Endothelial cell of umbilical vein (primary cell): ENCODE measurements at regions not wholly inside any gene's neighbourhood (a gene's known extent, or its start where the extent isn't known, plus 50 kb on each side); places are given as distances from the start of the nearest gene placed in this dataset.

Experiments used
- BruUV-seq: library from RNA; stranded (reverse); fragments of 400-500 nt; replicated peaks from 2 replicates; lab custom pipeline; 2021; lab: Mats Ljungman, UMichigan
- CTCF ChIA-PET: fragments of 300-600, 350-600 bp; sonication (Branson Sonifier 250); formaldehyde crosslinking; loops from one replicate; lab custom pipeline; 2021; ENCODE audit warnings: antibody characterized with exemption, inconsistent platforms; lab: Charles Lee
- POLR2A ChIA-PET: fragments of 300-600, 350-600 bp; sonication (Branson Sonifier 250); formaldehyde crosslinking; loops from one replicate; lab custom pipeline; 2021; ENCODE audit warnings: antibody characterized with exemption, inconsistent platforms; lab: Charles Lee
- DNase-seq: peaks from one replicate; pipeline ENCODE4 v3.0.0-alpha.2; 2011; ENCODE audit warnings: low read depth, low spot score
- FAIRE-seq: peaks from 2 replicates; lab custom pipeline; 2011; peaks lifted over from hg19 to GRCh38; lab: Jason Lieb, UNC
- H2AFZ ChIP-seq: 2 replicates; pipeline ENCODE4 v1.6.0; 2012; ENCODE audit warnings: low read depth, low read length, control low read depth, inconsistent platforms
- H3K27ac ChIP-seq: 2 replicates; pipeline ENCODE4 v1.5.1; 2011; ENCODE audit warnings: low read depth, mild to moderate bottlenecking, control low read depth, low read length, moderate library complexity; ENCODE audit not compliant: insufficient read depth
- H3K27me3 ChIP-seq, 2 experiments: 2 replicates each; pipeline versions ENCODE4 v1.6.0 to v1.6.1; 2011; ENCODE audit warnings: low read length in 2 of 2, mixed read lengths in 1 of 2; ENCODE audit not compliant: control insufficient read depth in 2 of 2, insufficient read depth in 2 of 2
- H3K36me3 ChIP-seq, 2 experiments: 2 replicates in 1 of 2; 3 replicates in 1 of 2; pipeline ENCODE4 v1.5.1; 2011; ENCODE audit warnings: low read length in 2 of 2, mild to moderate bottlenecking in 1 of 2, moderate library complexity in 1 of 2; ENCODE audit not compliant: control insufficient read depth in 2 of 2, insufficient read depth in 2 of 2; ENCODE audit errors: extremely low read depth in 1 of 2
- H3K4me1 ChIP-seq: 3 replicates; pipeline ENCODE4 v1.5.1; 2011; ENCODE audit warnings: mild to moderate bottlenecking, low read length; ENCODE audit not compliant: control insufficient read depth, insufficient read depth; ENCODE audit errors: extremely low read depth
- H3K4me2 ChIP-seq: 2 replicates; pipeline ENCODE4 v1.6.1; 2011; ENCODE audit warnings: low read length, control low read depth, mixed read lengths; ENCODE audit not compliant: insufficient read depth
- H3K4me3 ChIP-seq, 3 experiments: fragments of 200-600 bp in 1 of 3; sonication (generic), shearing (Covaris generic) in 1 of 3; replicated peaks in 1 of 3; 2 replicates each; pipeline ENCODE4 v1.5.1; 2011 to 2016; ENCODE audit warnings: control low read depth in 3 of 3, low read length in 3 of 3, mild to moderate bottlenecking in 2 of 3, inconsistent platforms in 1 of 3, low read depth in 1 of 3, moderate library complexity in 1 of 3; ENCODE audit not compliant: insufficient read depth in 1 of 3
- H3K79me2 ChIP-seq: 2 replicates; pipeline ENCODE4 v1.6.0; 2012; ENCODE audit warnings: low read length, inconsistent platforms; ENCODE audit not compliant: control insufficient read depth, insufficient read depth
- H3K9ac ChIP-seq: replicated peaks from 2 replicates; pipeline ENCODE3; 2011; ENCODE audit warnings: low read length, control low read depth; ENCODE audit not compliant: insufficient read depth; ENCODE audit errors: extremely low read depth
- H3K9me1 ChIP-seq: replicated peaks from 3 replicates; pipeline ENCODE4 v1.6.0; 2011; ENCODE audit warnings: mild to moderate bottlenecking, low read length; ENCODE audit not compliant: control insufficient read depth, insufficient read depth; ENCODE audit errors: extremely low read depth
- H3K9me3 ChIP-seq: replicated peaks from 2 replicates; pipeline ENCODE4 v1.5.1; 2012; ENCODE audit warnings: low read length, inconsistent platforms; ENCODE audit not compliant: control insufficient read depth, insufficient read depth
- H4K20me1 ChIP-seq: replicated peaks from 2 replicates; pipeline ENCODE3; 2011; ENCODE audit warnings: mild to moderate bottlenecking, low read length; ENCODE audit not compliant: control insufficient read depth, insufficient read depth; ENCODE audit errors: extremely low read depth
- CTCF ChIP-seq, 2 donors: IDR thresholded peaks; 1 replicate in 1 of 2; 2 replicates in 1 of 2; pipeline ENCODE4 v1.5.1; 2011; ENCODE audit warnings: low read length in 2 of 2, mild to moderate bottlenecking in 2 of 2, moderate library complexity in 2 of 2, control low read depth in 1 of 2, inconsistent platforms in 1 of 2, low read depth in 1 of 2; ENCODE audit not compliant: insufficient read depth in 1 of 2; ENCODE audit errors: extremely low read depth in 1 of 2
- EZH2 ChIP-seq: IDR thresholded peaks from 2 replicates; pipeline ENCODE4 v1.6.1; 2012; ENCODE audit warnings: borderline replicate concordance, low read depth, mild to moderate bottlenecking, moderate library complexity, low read length, inconsistent platforms; ENCODE audit not compliant: severe bottlenecking
- FOS ChIP-seq: IDR thresholded peaks from 2 replicates; pipeline ENCODE4 v1.6.1; 2011; ENCODE audit warnings: mild to moderate bottlenecking, low read length, moderate library complexity, borderline replicate concordance; ENCODE audit not compliant: insufficient read depth
- GATA2 ChIP-seq: IDR thresholded peaks from 2 replicates; pipeline ENCODE4 v1.7.0; 2011; ENCODE audit warnings: low read depth, mild to moderate bottlenecking, moderate library complexity, mixed read lengths, low read length; ENCODE audit not compliant: insufficient read length, insufficient read depth
- JUN ChIP-seq: IDR thresholded peaks from 2 replicates; pipeline ENCODE4 v1.6.1; 2011; ENCODE audit warnings: borderline replicate concordance, low read depth; ENCODE audit not compliant: insufficient read length, insufficient read depth
- MAX ChIP-seq: IDR thresholded peaks from 2 replicates; pipeline ENCODE4 v1.6.1; 2011; ENCODE audit not compliant: insufficient read depth, insufficient read length
- MYC ChIP-seq: IDR thresholded peaks from one replicate; pipeline ENCODE4 v1.6.1; 2011; ENCODE audit warnings: mild to moderate bottlenecking, low read depth, low read length
- POLR2A ChIP-seq: IDR thresholded peaks from 2 replicates; pipeline ENCODE4 v1.6.1; 2012; ENCODE audit warnings: low read depth, mild to moderate bottlenecking, control low read depth, low read length
- POLR2AphosphoS5 ChIP-seq: IDR thresholded peaks from 2 replicates; pipeline ENCODE4 v1.6.1; 2012; ENCODE audit warnings: low read depth, mild to moderate bottlenecking, control low read depth, low read length, moderate library complexity; ENCODE audit not compliant: insufficient read depth
- dilution Hi-C: fragments of 300-500 bp; cut with MboI; formaldehyde crosslinking; loops from one replicate; pipeline ENCODE4 v1.15.0; 2019; ENCODE audit warnings: low sequenced_read_pairs; ENCODE audit not compliant: extremely low pct_ligation_motif_present
- intact Hi-C: fragments of 100-400 bp; cut with micrococcal nuclease; formaldehyde crosslinking; loops from one replicate; pipeline ENCODE4 v1.10.0; 2022

- TF ChIP-seq GATA2 (no peak), EZH2 (no peak), POLR2A (no peak), POLR2AphosphoS5 (no peak), JUN (no peak), FOS (no peak), MAX (no peak), MYC (no peak)
- Histone ChIP-seq H3K27me3 (no peaks in the 10 kb centered on the region), H3K79me2 (no peaks in the 10 kb centered on the region), H4K20me1 (no peaks in the 10 kb centered on the region), H3K9me3 (no peaks in the 10 kb centered on the region), H3K27ac (no peak overlapping the region), H2AFZ (no peak overlapping the region), H3K4me3 (no peak overlapping the region), H3K4me2 (no peak overlapping the region), H3K9me1 (no peaks in the 10 kb centered on the region), H3K4me1 (no peaks in the 10 kb centered on the region), H3K36me3 (no peaks in the 10 kb centered on the region), H3K9ac (no peak overlapping the region)
- FAIRE-seq (no peak), DNase-seq (peak; percentile 7)
- CTCF ChIA-PET = no interaction called here
- dilution Hi-C loops = no loop called here
- intact Hi-C loops = no loop called here
- BruUV-seq = no TSS peak
- POLR2A ChIA-PET = no interaction called here
Measured at GRCh38 chr3:110774496-110775265, 296.9 kb upstream of the NECTIN3 start.

- BruUV-seq = no TSS peak
- H3K27ac ChIP-seq = no peak overlapping the region
- H3K79me2 ChIP-seq = no peaks in the 10 kb centered on the region
- TF ChIP-seq GATA2 (no peak), JUN (no peak), MYC (no peak), POLR2A (no peak), POLR2AphosphoS5 (no peak), MAX (no peak), FOS (no peak), CTCF (IDR thresholded peaks at IDR 0.05; ENCODE audit: extremely low read depth in 1 of 2, insufficient read depth in 1 of 2, low read depth in 1 of 2, low read length in 2 of 2) (no peak), EZH2 (no peak)
- no peaks in the 10 kb centered on the region for H3K27me3 ChIP-seq
- no peak overlapping the region for H3K9ac ChIP-seq
- no peak overlapping the region for H3K4me2 ChIP-seq
- ChIA-PET POLR2A (no interaction called here), CTCF (no interaction called here)
- no peaks in the 10 kb centered on the region for H4K20me1 ChIP-seq
- H3K36me3 ChIP-seq = no peaks in the 10 kb centered on the region
- no peak overlapping the region for H3K4me3 ChIP-seq
- FAIRE-seq = no peak
- intact Hi-C loops (no loop called here), dilution Hi-C loops (no loop called here)
- no peaks in the 10 kb centered on the region for H3K9me3 ChIP-seq
- H3K9me1 ChIP-seq = no peaks in the 10 kb centered on the region
- no peaks in the 10 kb centered on the region for H3K4me1 ChIP-seq
- no peak for DNase-seq
- no peak overlapping the region for H2AFZ ChIP-seq
Measured at GRCh38 chr3:110779581-110779980, 292.0 kb upstream of the NECTIN3 start.
